Lower leg skin (tissue), 4 donors: ENCODE measurements at regions not wholly inside any gene's neighbourhood (a gene's known extent, or its start where the extent isn't known, plus 50 kb on each side); places are given as distances from the start of the nearest gene placed in this dataset.

Source experiments
- DNase-seq, 2 donors: peaks; one replicate each; pipeline ENCODE4 v3.0.0-alpha.2; 2019; ENCODE audit warnings: low spot score in 2 of 2
- H3K4me3 ChIP-seq: fragments of 200-600 bp; sonication (generic); 2 replicates; pipeline ENCODE4 v1.5.1; 2017; ENCODE audit warnings: mild to moderate bottlenecking, low read depth; ENCODE audit not compliant: poor library complexity, severe bottlenecking
- CTCF ChIP-seq, 3 donors: fragments of 450-650 bp; IDR thresholded peaks; one replicate each; pipeline ENCODE4 v1.5.1; 2016; ENCODE audit warnings: antibody characterized with exemption in 3 of 3, mild to moderate bottlenecking in 3 of 3, moderate library complexity in 2 of 3
- POLR2A ChIP-seq, 2 donors: fragments of 450-650 bp; IDR thresholded peaks; one replicate each; pipeline ENCODE4 v1.6.1; 2016 to 2017; ENCODE audit warnings: antibody characterized with exemption in 2 of 2, mild to moderate bottlenecking in 1 of 2, moderate library complexity in 1 of 2
- WGBS, 2 donors: methylation state at CpG; one replicate each; pipeline ENCODE4 v1.1.5; 2018; 5-methylcytosine and 5-hydroxymethylcytosine counted together
- intact Hi-C: fragments of 100-400 bp; cut with DNase I; formaldehyde crosslinking; loops from one replicate; pipeline ENCODE4 v1.15.0; 2023; ENCODE audit warnings: low total_unique reads

- WGBS, 2 donors: 39 to 43% methylated on average over 1 of the region's 1 CpG
- no peak for TF ChIP-seq POLR2A (IDR thresholded peaks at IDR 0.05)
- TF ChIP-seq CTCF (IDR thresholded peaks at IDR 0.05): no peak
- intact Hi-C loops: no loop called here
- no peak overlapping the region for H3K4me3 ChIP-seq
- no peak for DNase-seq
Measured at GRCh38 chr10:57959318-57960006, 308.2 kb downstream of the IPMK start.

GRCh38 chr10:57955076-57955475, 312.6 kb downstream of the IPMK start:
- 77 to 86% methylated on average over 2 of the region's 2 CpGs for WGBS, 2 donors
- no peak for TF ChIP-seq POLR2A (IDR thresholded peaks at IDR 0.05)
- no peak for TF ChIP-seq CTCF (IDR thresholded peaks at IDR 0.05)
- intact Hi-C loops: no loop called here
- DNase-seq: no peak
- no peak overlapping the region for H3K4me3 ChIP-seq

GRCh38 chr10:57952741-57953140, 315.0 kb downstream of the IPMK start:
- intact Hi-C loops: no loop called here
- DNase-seq: no peak
- 26 to 37% methylated on average over 2 of the region's 2 CpGs for WGBS, 2 donors
- TF ChIP-seq POLR2A (IDR thresholded peaks at IDR 0.05) (no peak), CTCF (IDR thresholded peaks at IDR 0.05) (no peak)
- no peak overlapping the region for H3K4me3 ChIP-seq

- DNase-seq: no peak
- intact Hi-C loops: no loop called here
- WGBS, 2 donors: 49 to 50% methylated on average over 4 of the region's 4 CpGs
- no peak for TF ChIP-seq POLR2A (IDR thresholded peaks at IDR 0.05)
- TF ChIP-seq CTCF (IDR thresholded peaks at IDR 0.05): no peak
- H3K4me3 ChIP-seq: no peak overlapping the region
Measured at GRCh38 chr10:57950442-57950974, 317.2 kb downstream of the IPMK start.

GRCh38 chr10:57948796-57949195, 318.9 kb downstream of the IPMK start:
- intact Hi-C loops: no loop called here
- WGBS, 2 donors: 54 to 59% methylated on average over 2 of the region's 2 CpGs

More at GRCh38 chr10:57948796-57949195, 318.9 kb downstream of the IPMK start:
- H3K4me3 ChIP-seq: no peak overlapping the region
- TF ChIP-seq CTCF (IDR thresholded peaks at IDR 0.05): no peak
- DNase-seq: no peak
